ENCODE measurements at regions not wholly inside any gene's neighbourhood (a gene's known extent, or its start where the extent isn't known, plus 50 kb on each side); places are given as distances from the start of the nearest gene placed in this dataset.

DNA sequence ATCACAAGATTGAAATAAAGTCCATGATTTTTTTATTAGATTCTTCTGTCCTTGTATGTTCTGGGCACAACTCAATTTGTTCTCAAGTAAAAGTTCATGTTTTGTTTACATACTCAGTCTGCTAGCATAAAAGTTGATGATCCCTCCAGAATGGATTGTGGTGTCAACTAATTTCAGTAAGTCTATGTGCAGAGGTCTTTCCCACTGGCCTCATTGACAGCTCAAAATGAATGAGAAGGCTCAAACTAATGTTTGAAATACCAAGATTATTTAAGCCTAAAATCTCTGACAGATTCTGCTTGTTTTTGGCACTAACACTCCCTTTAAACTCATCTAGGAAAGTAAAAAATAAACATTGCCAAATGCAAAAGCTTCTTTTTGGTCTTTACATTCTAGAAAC is 561.2 kb upstream of the CNTNAP5 start:
- no peaks in the 10 kb centered on the region for H3K27me3 ChIP-seq (ENCODE audit: control insufficient read depth, insufficient read depth, low read length)
- H3K4me1 ChIP-seq = no peaks in the 10 kb centered on the region
- no peak overlapping the region for H3K9ac ChIP-seq
- H3K9me3 ChIP-seq (ENCODE audit: control insufficient read depth, low read length) = no peaks in the 10 kb centered on the region
- H2AFZ ChIP-seq = no peak overlapping the region
- H3K4me3 ChIP-seq (ENCODE audit: low read depth, low read length) = no peak overlapping the region
- no peaks in the 10 kb centered on the region for H3K79me2 ChIP-seq
- no peak overlapping the region for H3K27ac ChIP-seq
- H3K36me3 ChIP-seq (ENCODE audit: control insufficient read depth, insufficient read depth, low read length) = no peaks in the 10 kb centered on the region
- H3K4me2 ChIP-seq (ENCODE audit: low read length) = no peak overlapping the region
- TF ChIP-seq, protein P1, sequence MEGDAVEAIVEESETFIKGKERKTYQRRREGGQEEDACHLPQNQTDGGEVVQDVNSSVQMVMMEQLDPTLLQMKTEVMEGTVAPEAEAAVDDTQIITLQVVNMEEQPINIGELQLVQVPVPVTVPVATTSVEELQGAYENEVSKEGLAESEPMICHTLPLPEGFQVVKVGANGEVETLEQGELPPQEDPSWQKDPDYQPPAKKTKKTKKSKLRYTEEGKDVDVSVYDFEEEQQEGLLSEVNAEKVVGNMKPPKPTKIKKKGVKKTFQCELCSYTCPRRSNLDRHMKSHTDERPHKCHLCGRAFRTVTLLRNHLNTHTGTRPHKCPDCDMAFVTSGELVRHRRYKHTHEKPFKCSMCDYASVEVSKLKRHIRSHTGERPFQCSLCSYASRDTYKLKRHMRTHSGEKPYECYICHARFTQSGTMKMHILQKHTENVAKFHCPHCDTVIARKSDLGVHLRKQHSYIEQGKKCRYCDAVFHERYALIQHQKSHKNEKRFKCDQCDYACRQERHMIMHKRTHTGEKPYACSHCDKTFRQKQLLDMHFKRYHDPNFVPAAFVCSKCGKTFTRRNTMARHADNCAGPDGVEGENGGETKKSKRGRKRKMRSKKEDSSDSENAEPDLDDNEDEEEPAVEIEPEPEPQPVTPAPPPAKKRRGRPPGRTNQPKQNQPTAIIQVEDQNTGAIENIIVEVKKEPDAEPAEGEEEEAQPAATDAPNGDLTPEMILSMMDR (IDR thresholded peaks at IDR 0.05) = no peak

DNA sequence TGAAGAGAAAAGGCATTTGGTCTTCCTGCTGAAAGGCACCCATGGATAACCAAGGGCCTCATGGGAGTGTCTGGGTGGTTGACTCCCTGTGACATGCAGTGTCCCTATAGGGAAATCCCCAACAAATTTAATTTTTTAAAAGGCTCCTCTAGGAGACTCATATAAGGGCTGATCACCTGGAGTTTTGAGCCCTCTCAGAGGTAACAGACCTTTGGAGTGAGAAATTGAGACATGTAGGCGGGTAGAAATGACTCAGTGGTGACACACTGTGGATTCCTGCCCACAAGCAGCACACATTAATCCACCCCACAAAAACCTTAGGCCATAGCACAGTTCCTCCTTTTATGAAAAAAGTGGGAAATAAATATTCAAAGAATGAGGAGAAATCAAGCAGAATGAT is 557.0 kb upstream of the CNTNAP5 start:
- H2AFZ ChIP-seq = no peak overlapping the region
- H3K36me3 ChIP-seq (ENCODE audit: control insufficient read depth, insufficient read depth, low read length) = no peaks in the 10 kb centered on the region
- no peak overlapping the region for H3K27ac ChIP-seq
- H3K4me1 ChIP-seq = no peaks in the 10 kb centered on the region
- TF ChIP-seq, protein P1 (IDR thresholded peaks at IDR 0.05) = no peak
- H3K27me3 ChIP-seq (ENCODE audit: control insufficient read depth, insufficient read depth, low read length) = no peaks in the 10 kb centered on the region
- no peaks in the 10 kb centered on the region for H3K79me2 ChIP-seq
- H3K9me3 ChIP-seq (ENCODE audit: control insufficient read depth, low read length) = no peaks in the 10 kb centered on the region
- H3K4me2 ChIP-seq (ENCODE audit: low read length) = no peak overlapping the region
- no peak overlapping the region for H3K4me3 ChIP-seq (ENCODE audit: low read depth, low read length)
- no peak overlapping the region for H3K9ac ChIP-seq

DNA sequence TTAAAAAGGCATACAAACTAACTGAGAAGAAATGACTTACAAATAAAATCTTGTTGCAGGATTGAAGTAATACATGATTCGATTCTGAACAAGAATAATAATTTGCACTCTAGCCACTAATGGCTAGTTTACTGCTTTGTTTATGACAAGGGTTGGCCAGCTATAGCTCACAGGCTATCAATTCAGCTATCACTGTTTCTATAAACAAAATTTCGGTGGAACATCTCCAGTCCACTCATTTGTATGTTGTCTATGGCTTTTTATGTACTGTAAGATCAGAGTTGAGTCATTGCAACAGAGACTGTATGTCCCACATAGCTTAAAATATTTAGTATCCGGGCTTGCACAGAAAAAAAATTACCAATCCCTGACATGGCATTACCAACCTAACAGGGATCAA is 543.7 kb upstream of the CNTNAP5 start:
- no peak overlapping the region for H3K27ac ChIP-seq
- TF ChIP-seq, protein P1 (IDR thresholded peaks at IDR 0.05) = no peak
- no peaks in the 10 kb centered on the region for H3K36me3 ChIP-seq (ENCODE audit: control insufficient read depth, insufficient read depth, low read length)
- H2AFZ ChIP-seq = no peak overlapping the region
- no peak overlapping the region for H3K4me2 ChIP-seq (ENCODE audit: low read length)
- H3K27me3 ChIP-seq (ENCODE audit: control insufficient read depth, insufficient read depth, low read length) = no peaks in the 10 kb centered on the region
- no peak overlapping the region for H3K4me3 ChIP-seq (ENCODE audit: low read depth, low read length)
- no peaks in the 10 kb centered on the region for H3K4me1 ChIP-seq
- H3K9me3 ChIP-seq (ENCODE audit: control insufficient read depth, low read length) = no peaks in the 10 kb centered on the region
- H3K79me2 ChIP-seq = no peaks in the 10 kb centered on the region
- no peak overlapping the region for H3K9ac ChIP-seq

DNA sequence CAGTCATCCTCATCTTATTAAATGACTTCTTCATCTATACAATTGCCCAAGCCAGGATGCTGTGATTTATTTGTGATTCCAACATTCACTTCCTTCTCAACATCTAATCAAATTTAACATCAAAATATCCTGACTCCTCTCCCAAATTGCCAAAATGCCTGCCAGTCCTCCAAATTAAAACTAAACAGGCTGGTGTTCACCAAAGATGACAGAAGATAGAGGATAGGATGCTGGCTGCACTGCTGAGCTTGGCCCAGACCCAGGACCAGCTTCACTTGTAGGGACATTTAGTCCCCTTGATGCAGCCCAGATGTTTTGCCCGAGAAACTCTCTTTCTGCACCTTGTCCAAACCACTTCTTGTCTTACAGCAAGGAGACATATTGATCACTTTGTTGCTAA is 540.0 kb upstream of the CNTNAP5 start:
- H3K79me2 ChIP-seq = no peaks in the 10 kb centered on the region
- H3K4me1 ChIP-seq = no peaks in the 10 kb centered on the region
- H3K36me3 ChIP-seq (ENCODE audit: control insufficient read depth, insufficient read depth, low read length) = no peaks in the 10 kb centered on the region
- H2AFZ ChIP-seq = no peak overlapping the region
- H3K27ac ChIP-seq = no peak overlapping the region
- no peak overlapping the region for H3K4me3 ChIP-seq (ENCODE audit: low read depth, low read length)
- H3K9ac ChIP-seq = no peak overlapping the region
- no peak overlapping the region for H3K4me2 ChIP-seq (ENCODE audit: low read length)
- TF ChIP-seq, protein P1 (IDR thresholded peaks at IDR 0.05) = no peak
- no peaks in the 10 kb centered on the region for H3K27me3 ChIP-seq (ENCODE audit: control insufficient read depth, insufficient read depth, low read length)
- H3K9me3 ChIP-seq (ENCODE audit: control insufficient read depth, low read length) = no peaks in the 10 kb centered on the region

DNA sequence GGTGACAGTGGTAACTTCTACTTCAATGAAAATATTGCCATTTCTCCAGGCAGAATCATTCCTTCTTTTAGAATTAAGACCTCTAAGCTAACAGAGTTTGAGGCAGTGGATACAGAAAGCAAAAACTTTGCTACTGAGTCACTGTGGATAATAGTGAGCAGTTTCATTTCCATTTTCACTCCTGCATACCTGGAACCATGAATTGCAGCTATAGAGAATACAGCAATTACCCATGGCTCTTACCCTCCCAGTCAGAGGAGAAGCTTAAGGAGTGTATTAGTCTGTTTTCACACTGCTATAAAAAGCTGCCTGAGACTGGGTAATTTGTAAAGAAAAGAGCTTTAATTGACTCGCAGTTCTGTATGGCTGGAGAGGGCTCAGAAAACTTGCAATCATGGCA is 531.4 kb upstream of the CNTNAP5 start:
- H3K36me3 ChIP-seq (ENCODE audit: control insufficient read depth, insufficient read depth, low read length) = no peaks in the 10 kb centered on the region
- no peak overlapping the region for H3K4me3 ChIP-seq (ENCODE audit: low read depth, low read length)
- no peaks in the 10 kb centered on the region for H3K9me3 ChIP-seq (ENCODE audit: control insufficient read depth, low read length)
- no peaks in the 10 kb centered on the region for H3K4me1 ChIP-seq
- H3K9ac ChIP-seq = no peak overlapping the region
- H3K4me2 ChIP-seq (ENCODE audit: low read length) = no peak overlapping the region
- no peak overlapping the region for H3K27ac ChIP-seq
- H2AFZ ChIP-seq = no peak overlapping the region
- H3K27me3 ChIP-seq (ENCODE audit: control insufficient read depth, insufficient read depth, low read length) = no peaks in the 10 kb centered on the region
- TF ChIP-seq, protein P1 (IDR thresholded peaks at IDR 0.05) = no peak
- H3K79me2 ChIP-seq = no peaks in the 10 kb centered on the region

All from parathyroid adenoma (tissue), 2 donors.